Thyroid gland (tissue), 4 donors: ENCODE measurements at regions not wholly inside any gene's neighbourhood (a gene's known extent, or its start where the extent isn't known, plus 50 kb on each side); places are given as distances from the start of the nearest gene placed in this dataset.

ENCODE experiments used
- CTCF ChIP-seq, 6 experiments: fragments of 200-600 bp in 3 of 6; fragments of 450-650 bp in 3 of 6; sonication (generic) in 3 of 6; IDR thresholded peaks; one replicate each; pipeline ENCODE4 v1.5.1; 2016 to 2019; ENCODE audit warnings: antibody characterized with exemption in 6 of 6, mild to moderate bottlenecking in 2 of 6, inconsistent platforms in 1 of 6, moderate library complexity in 1 of 6
- POLR2A ChIP-seq, 2 donors: fragments of 450-650 bp; IDR thresholded peaks; one replicate each; pipeline ENCODE4 v1.6.1; 2017; ENCODE audit warnings: antibody characterized with exemption in 2 of 2, mild to moderate bottlenecking in 2 of 2, moderate library complexity in 1 of 2

DNA sequence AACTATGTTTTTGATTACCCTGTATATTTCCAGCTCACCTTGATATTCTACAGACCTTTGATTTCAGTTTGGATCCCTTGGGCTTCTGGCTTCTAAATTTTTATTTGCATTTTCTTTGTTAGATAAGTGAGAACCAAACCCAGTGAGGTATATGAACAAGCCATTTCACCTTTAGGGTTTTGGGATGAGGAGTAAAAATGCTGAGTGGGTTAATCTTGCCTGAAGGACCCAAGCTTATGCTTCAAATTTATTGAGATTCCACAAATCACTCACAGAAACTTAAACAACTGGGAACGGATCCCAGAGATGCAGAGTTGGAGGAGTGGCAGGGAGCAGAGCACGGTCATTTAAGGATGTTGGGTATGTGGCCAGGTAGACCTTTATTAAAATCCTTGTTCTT is 263.3 kb upstream of the BMP2 start:
- no peak for TF ChIP-seq CTCF (IDR thresholded peaks at IDR 0.05)
- no peak for TF ChIP-seq POLR2A (IDR thresholded peaks at IDR 0.05)
